H1 (cell line): ENCODE measurements at regions not wholly inside any gene's neighbourhood (a gene's known extent, or its start where the extent isn't known, plus 50 kb on each side); places are given as distances from the start of the nearest gene placed in this dataset.

Source experiments
- BACH1 ChIP-seq: IDR thresholded peaks from 2 replicates; pipeline ENCODE4 v1.6.1; 2012; ENCODE audit warnings: low read length, improper control_type of control experiment
- BCL11A ChIP-seq, 2 experiments: IDR thresholded peaks; one replicate each; pipeline ENCODE4 v1.6.1; 2011; ENCODE audit warnings: low read depth in 2 of 2, low read length in 2 of 2, mild to moderate bottlenecking in 2 of 2
- BRCA1 ChIP-seq: IDR thresholded peaks from 2 replicates; pipeline ENCODE4 v1.6.1; 2012; ENCODE audit warnings: low read depth, low read length, improper control_type of control experiment
- CBX5 ChIP-seq: fragments of 300-800, 300-1000 bp; sonication (generic); IDR thresholded peaks from 2 replicates; pipeline ENCODE4 v1.7.1; 2016; ENCODE audit warnings: antibody characterized with exemption, low read length, low read depth
- CTBP2 ChIP-seq: IDR thresholded peaks from 2 replicates; pipeline ENCODE4 v1.7.0; 2011; ENCODE audit warnings: borderline replicate concordance, mild to moderate bottlenecking, moderate library complexity, mixed read lengths, low read length; ENCODE audit not compliant: insufficient read depth, insufficient read length
- SIRT6 ChIP-seq: IDR thresholded peaks from one replicate; pipeline ENCODE4 v1.7.1; 2012; ENCODE audit warnings: low read length, inconsistent platforms
- TAF1 ChIP-seq: IDR thresholded peaks from 2 replicates; pipeline ENCODE4 v1.6.1; 2011; ENCODE audit warnings: mild to moderate bottlenecking, low read depth, low read length
- TAF7 ChIP-seq: optimal IDR thresholded peaks from 2 replicates; pipeline ENCODE3; 2011; ENCODE audit warnings: low read depth, mild to moderate bottlenecking, inconsistent platforms, low read length, moderate library complexity, borderline replicate concordance
- TF ChIP-seq, protein P1 (sequence below): IDR thresholded peaks from 2 replicates; pipeline ENCODE4 v1.6.1; 2012; ENCODE audit warnings: low read length, inconsistent platforms

DNA sequence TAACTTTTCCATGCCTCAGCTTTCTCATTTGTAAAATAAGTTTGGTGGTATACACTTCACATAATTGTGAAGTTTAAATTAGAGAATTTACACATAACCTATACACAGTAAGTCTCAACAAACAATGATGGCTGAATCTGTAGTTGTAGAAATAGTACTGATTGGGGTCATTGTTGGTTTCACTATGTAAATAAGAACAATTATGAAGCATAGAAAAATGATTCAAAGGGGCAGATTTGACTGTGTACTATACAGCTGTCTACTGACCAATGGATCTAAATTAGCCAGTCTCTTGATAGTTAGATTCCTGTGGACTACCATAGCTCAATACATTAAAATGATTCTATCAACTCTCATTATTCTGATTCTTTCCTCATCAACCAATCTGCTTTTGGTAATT is 181.1 kb upstream of the STXBP5 start (continued):
- TF ChIP-seq BACH1 = no peak
- no peak for TF ChIP-seq CTBP2
- TF ChIP-seq TAF1 = no peak
- no peak for TF ChIP-seq BCL11A (IDR thresholded peaks at IDR 0.05; ENCODE audit: low read depth in 2 of 2, low read length in 2 of 2)
- no peak for TF ChIP-seq CBX5
- TF ChIP-seq BRCA1 = no peak
- TF ChIP-seq TAF7 = no peak
- no peak for TF ChIP-seq SIRT6
- TF ChIP-seq, protein P1, sequence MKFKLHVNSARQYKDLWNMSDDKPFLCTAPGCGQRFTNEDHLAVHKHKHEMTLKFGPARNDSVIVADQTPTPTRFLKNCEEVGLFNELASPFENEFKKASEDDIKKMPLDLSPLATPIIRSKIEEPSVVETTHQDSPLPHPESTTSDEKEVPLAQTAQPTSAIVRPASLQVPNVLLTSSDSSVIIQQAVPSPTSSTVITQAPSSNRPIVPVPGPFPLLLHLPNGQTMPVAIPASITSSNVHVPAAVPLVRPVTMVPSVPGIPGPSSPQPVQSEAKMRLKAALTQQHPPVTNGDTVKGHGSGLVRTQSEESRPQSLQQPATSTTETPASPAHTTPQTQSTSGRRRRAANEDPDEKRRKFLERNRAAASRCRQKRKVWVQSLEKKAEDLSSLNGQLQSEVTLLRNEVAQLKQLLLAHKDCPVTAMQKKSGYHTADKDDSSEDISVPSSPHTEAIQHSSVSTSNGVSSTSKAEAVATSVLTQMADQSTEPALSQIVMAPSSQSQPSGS = no peak
